Neuronal stem cell (in vitro differentiated cells): ENCODE measurements at regions not wholly inside any gene's neighbourhood (a gene's known extent, or its start where the extent isn't known, plus 50 kb on each side); places are given as distances from the start of the nearest gene placed in this dataset.
"Not testable (repeated sequence)": the region's sequence is repeated elsewhere in the genome, so short reads cannot be mapped to it uniquely, and the experiment has no call there.

Experiments
- DNase-seq: peaks from one replicate; pipeline ENCODE4 v3.0.0-alpha.2; 2013; ENCODE audit warnings: low spot score
- H2AFZ ChIP-seq: one replicate; pipeline ENCODE4 v1.6.1; 2013; ENCODE audit warnings: mild to moderate bottlenecking, low read length, inconsistent platforms
- H2AK5ac ChIP-seq: 2 replicates; pipeline ENCODE4 v1.6.1; 2013; ENCODE audit warnings: low read depth, mild to moderate bottlenecking, inconsistent platforms, low read length, moderate library complexity, mixed read lengths
- H2BK120ac ChIP-seq: 2 replicates; pipeline ENCODE4 v1.6.1; 2013; ENCODE audit warnings: low read depth, mild to moderate bottlenecking, inconsistent platforms, low read length, moderate library complexity, mixed read lengths
- H2BK12ac ChIP-seq: one replicate; pipeline ENCODE4 v1.6.1; 2013; ENCODE audit warnings: low read length, inconsistent platforms
- H2BK15ac ChIP-seq: 2 replicates; pipeline ENCODE4 v1.6.1; 2013; ENCODE audit warnings: mild to moderate bottlenecking, low read length, inconsistent platforms, mixed read lengths
- H2BK5ac ChIP-seq: one replicate; pipeline ENCODE4 v1.6.1; 2013; ENCODE audit warnings: inconsistent platforms, mild to moderate bottlenecking, low read length, moderate library complexity
- H3K14ac ChIP-seq: one replicate; pipeline ENCODE4 v1.6.1; 2013; ENCODE audit warnings: low read length, inconsistent platforms
- H3K18ac ChIP-seq: 2 replicates; pipeline ENCODE4 v1.6.1; 2013; ENCODE audit warnings: low read length, inconsistent platforms
- H3K23ac ChIP-seq: 2 replicates; pipeline ENCODE4 v1.6.1; 2013; ENCODE audit warnings: low read depth, mild to moderate bottlenecking, mixed read lengths, low read length, inconsistent platforms; ENCODE audit not compliant: poor library complexity
- H3K27ac ChIP-seq: replicated peaks from 3 replicates; pipeline ENCODE4 v1.5.1; 2013; ENCODE audit warnings: low read length, inconsistent platforms
- H3K27me3 ChIP-seq, 3 experiments: 2 replicates each; pipeline ENCODE4 v1.6.1; 2013; ENCODE audit warnings: low read length in 3 of 3, mild to moderate bottlenecking in 2 of 3, inconsistent platforms in 1 of 3, low read depth in 1 of 3, mixed read lengths in 1 of 3, moderate library complexity in 1 of 3; ENCODE audit not compliant: control insufficient read depth in 3 of 3, insufficient read depth in 3 of 3
- H3K36me3 ChIP-seq, 2 donors: replicated peaks in 1 of 2; 2 replicates each; pipeline ENCODE4 v1.6.1; 2013; ENCODE audit warnings: low read length in 2 of 2; ENCODE audit not compliant: control insufficient read depth in 2 of 2, insufficient read depth in 2 of 2
- H3K4ac ChIP-seq: 2 replicates; pipeline ENCODE4 v1.6.1; 2013; ENCODE audit warnings: inconsistent platforms, mild to moderate bottlenecking, low read length, moderate library complexity
- H3K4me1 ChIP-seq, 2 donors: 1 replicate in 1 of 2; 2 replicates in 1 of 2; pipeline ENCODE4 v1.6.1; 2013; ENCODE audit warnings: low read length in 2 of 2, low read depth in 1 of 2; ENCODE audit not compliant: control insufficient read depth in 2 of 2, insufficient read depth in 1 of 2
- H3K4me2 ChIP-seq: one replicate; pipeline ENCODE4 v1.6.1; 2013; ENCODE audit warnings: mild to moderate bottlenecking, low read length, inconsistent platforms; ENCODE audit not compliant: insufficient read depth, poor library complexity, severe bottlenecking
- H3K4me3 ChIP-seq, 2 donors: 2 replicates each; pipeline ENCODE4 v1.5.1; 2013; ENCODE audit warnings: low read length in 2 of 2, mild to moderate bottlenecking in 2 of 2, inconsistent platforms in 1 of 2, moderate library complexity in 1 of 2
- H3K79me1 ChIP-seq: one replicate; pipeline ENCODE4 v1.6.1; 2013; ENCODE audit warnings: low read depth, mild to moderate bottlenecking, inconsistent platforms, low read length, moderate library complexity
- H3K9ac ChIP-seq: one replicate; pipeline ENCODE4 v1.6.1; 2013; ENCODE audit warnings: mild to moderate bottlenecking, low read depth, low read length, inconsistent platforms; ENCODE audit not compliant: poor library complexity
- H3K9me3 ChIP-seq, 2 donors: replicated peaks in 1 of 2; 2 replicates each; pipeline versions ENCODE3 to v1.6.1; 2013; ENCODE audit warnings: low read length in 2 of 2, mild to moderate bottlenecking in 2 of 2, inconsistent platforms in 1 of 2, low read depth in 1 of 2, mixed read lengths in 1 of 2, moderate library complexity in 1 of 2; ENCODE audit not compliant: control insufficient read depth in 2 of 2, insufficient read depth in 1 of 2
- H4K8ac ChIP-seq: one replicate; pipeline ENCODE4 v1.6.1; 2013; ENCODE audit warnings: low read depth, mild to moderate bottlenecking, inconsistent platforms, low read length, moderate library complexity
- H4K91ac ChIP-seq: one replicate; pipeline ENCODE4 v1.6.1; 2013; ENCODE audit warnings: low read length, low read depth, mild to moderate bottlenecking, inconsistent platforms; ENCODE audit not compliant: poor library complexity
- WGBS, 2 donors: extraction: QIAGEN DNeasy Blood & Tissue Kit; methylation state at CpG; one replicate each; pipeline ENCODE4 v1.1.7; 2013; ENCODE audit warnings: missing lambda C conversion rate in 2 of 2, mixed read lengths in 1 of 2; ENCODE audit not compliant: insufficient read length in 2 of 2, insufficient replicate concordance in 1 of 2; ENCODE audit errors: extremely low coverage in 2 of 2; 5-methylcytosine and 5-hydroxymethylcytosine counted together

- Histone ChIP-seq H3K9ac (no peak overlapping the region), H3K27ac (no peak overlapping the region), H3K9me3 (no peaks in the 10 kb centered on the region), H2BK5ac (no peak overlapping the region), H3K4me2 (no peak overlapping the region), H2BK15ac (no peak overlapping the region), H3K27me3 (no peaks in the 10 kb centered on the region), H2BK12ac (no peak overlapping the region), H3K4me3 (no peak overlapping the region), H2BK120ac (no peak overlapping the region), H3K23ac (no peak overlapping the region), H4K8ac (no peak overlapping the region), H3K4ac (no peak overlapping the region), H2AK5ac (no peak overlapping the region), H3K18ac (no peak overlapping the region), H3K79me1 (no peaks in the 10 kb centered on the region), H3K36me3 (no peaks in the 10 kb centered on the region), H3K14ac (no peak overlapping the region), H4K91ac (no peak overlapping the region), H3K4me1 (no peaks in the 10 kb centered on the region), H2AFZ (no peak overlapping the region)
- DNase-seq = no peak
- no CpG with 5 or more reads among the region's 2 CpGs for WGBS, 2 donors
Observed at GRCh38 chr3:26498271-26498670, 124.3 kb upstream of the LRRC3B start.

GRCh38 chr3:26505399-26505798 lies 117.2 kb upstream of the LRRC3B start:
- H3K9ac ChIP-seq = no peak overlapping the region

GRCh38 chr3:26514445-26515029 lies 108.0 kb upstream of the LRRC3B start:
- not testable (repeated sequence) for H3K27me3 ChIP-seq, H2BK15ac ChIP-seq, H2BK120ac ChIP-seq, H2AK5ac ChIP-seq, H3K27ac ChIP-seq, H4K91ac ChIP-seq, H3K18ac ChIP-seq, H4K8ac ChIP-seq, H3K4me2 ChIP-seq, H3K14ac ChIP-seq, H3K9me3 ChIP-seq, H3K4me3 ChIP-seq, H3K4ac ChIP-seq, H2BK5ac ChIP-seq, H3K79me1 ChIP-seq, H2BK12ac ChIP-seq, H2AFZ ChIP-seq, H3K36me3 ChIP-seq, H3K9ac ChIP-seq, H3K23ac ChIP-seq, H3K4me1 ChIP-seq, DNase-seq
- WGBS, 2 donors = no CpG with 5 or more reads among the region's 5 CpGs

More at GRCh38 chr3:26505399-26505798, 117.2 kb upstream of the LRRC3B start:
- Histone ChIP-seq H3K4ac (no peak overlapping the region), H3K23ac (no peak overlapping the region), H3K27ac (no peak overlapping the region), H3K27me3 (no peaks in the 10 kb centered on the region), H2BK5ac (no peak overlapping the region), H2BK15ac (no peak overlapping the region), H2BK12ac (no peak overlapping the region), H4K91ac (no peak overlapping the region), H2BK120ac (no peak overlapping the region), H3K79me1 (no peaks in the 10 kb centered on the region), H3K14ac (no peak overlapping the region), H3K4me3 (no peak overlapping the region), H2AK5ac (no peak overlapping the region), H3K4me1 (no peaks in the 10 kb centered on the region), H2AFZ (no peak overlapping the region), H4K8ac (no peak overlapping the region), H3K4me2 (no peak overlapping the region), H3K36me3 (no peaks in the 10 kb centered on the region), H3K18ac (no peak overlapping the region), H3K9me3 (no peaks in the 10 kb centered on the region)
- DNase-seq = no peak
- WGBS, 2 donors = no CpG with 5 or more reads among the region's 3 CpGs

GRCh38 chr3:26515351-26515750 lies 107.2 kb upstream of the LRRC3B start:
- Histone ChIP-seq H4K8ac (no peak overlapping the region), H3K27ac (no peak overlapping the region), H3K9me3 (no peaks in the 10 kb centered on the region), H3K23ac (no peak overlapping the region), H3K4me2 (no peak overlapping the region), H4K91ac (no peak overlapping the region), H2AFZ (no peak overlapping the region), H2BK5ac (no peak overlapping the region), H3K79me1 (no peaks in the 10 kb centered on the region), H3K18ac (no peak overlapping the region), H2BK15ac (no peak overlapping the region), H3K4ac (no peak overlapping the region), H2BK12ac (no peak overlapping the region), H2AK5ac (no peak overlapping the region), H3K27me3 (no peaks in the 10 kb centered on the region), H3K9ac (no peak overlapping the region), H3K36me3 (no peaks in the 10 kb centered on the region), H3K4me3 (no peak overlapping the region), H2BK120ac (no peak overlapping the region), H3K14ac (no peak overlapping the region), H3K4me1 (no peaks in the 10 kb centered on the region)
- WGBS, 2 donors = no CpG with 5 or more reads among the region's 2 CpGs
- no peak for DNase-seq
